C4-2B (cell line): ENCODE measurements at regions not wholly inside any gene's neighbourhood (a gene's known extent, or its start where the extent isn't known, plus 50 kb on each side); places are given as distances from the start of the nearest gene placed in this dataset.

Experiments
- ZFX ChIP-seq: fragments of 450-650 bp; IDR thresholded peaks from 2 replicates; pipeline ENCODE4 v1.6.1; 2017
- TF ChIP-seq, protein P1 (sequence below): fragments of 450-650 bp; conservative IDR thresholded peaks from 2 replicates; pipeline ENCODE4 v1.5.1; 2017; ENCODE audit warnings: mild to moderate bottlenecking

DNA sequence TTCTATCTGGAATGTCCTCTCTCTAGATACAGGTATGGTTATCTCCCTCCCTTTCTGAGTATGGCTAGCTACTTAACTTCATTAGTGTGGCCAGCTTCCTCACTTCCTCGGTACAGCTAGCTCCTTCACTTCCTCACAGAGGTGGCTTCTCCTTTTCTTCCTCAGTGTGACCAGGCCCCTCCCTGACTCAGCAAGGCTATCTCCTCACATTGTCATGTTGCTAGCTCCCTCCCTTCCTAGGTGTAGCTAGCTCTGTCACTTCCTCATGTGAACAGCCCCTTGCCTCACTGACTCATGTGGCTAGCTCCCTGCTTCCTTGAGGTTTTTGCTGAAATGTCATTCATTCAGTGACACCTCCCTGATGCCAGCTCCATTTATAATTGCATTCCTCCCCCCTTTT is 67.3 kb upstream of the DDIT4L start:
- TF ChIP-seq, protein P1, sequence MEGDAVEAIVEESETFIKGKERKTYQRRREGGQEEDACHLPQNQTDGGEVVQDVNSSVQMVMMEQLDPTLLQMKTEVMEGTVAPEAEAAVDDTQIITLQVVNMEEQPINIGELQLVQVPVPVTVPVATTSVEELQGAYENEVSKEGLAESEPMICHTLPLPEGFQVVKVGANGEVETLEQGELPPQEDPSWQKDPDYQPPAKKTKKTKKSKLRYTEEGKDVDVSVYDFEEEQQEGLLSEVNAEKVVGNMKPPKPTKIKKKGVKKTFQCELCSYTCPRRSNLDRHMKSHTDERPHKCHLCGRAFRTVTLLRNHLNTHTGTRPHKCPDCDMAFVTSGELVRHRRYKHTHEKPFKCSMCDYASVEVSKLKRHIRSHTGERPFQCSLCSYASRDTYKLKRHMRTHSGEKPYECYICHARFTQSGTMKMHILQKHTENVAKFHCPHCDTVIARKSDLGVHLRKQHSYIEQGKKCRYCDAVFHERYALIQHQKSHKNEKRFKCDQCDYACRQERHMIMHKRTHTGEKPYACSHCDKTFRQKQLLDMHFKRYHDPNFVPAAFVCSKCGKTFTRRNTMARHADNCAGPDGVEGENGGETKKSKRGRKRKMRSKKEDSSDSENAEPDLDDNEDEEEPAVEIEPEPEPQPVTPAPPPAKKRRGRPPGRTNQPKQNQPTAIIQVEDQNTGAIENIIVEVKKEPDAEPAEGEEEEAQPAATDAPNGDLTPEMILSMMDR = no peak
- TF ChIP-seq ZFX = no peak
